ENCODE measurements at regions not wholly inside any gene's neighbourhood (a gene's known extent, or its start where the extent isn't known, plus 50 kb on each side); places are given as distances from the start of the nearest gene placed in this dataset.

DNA sequence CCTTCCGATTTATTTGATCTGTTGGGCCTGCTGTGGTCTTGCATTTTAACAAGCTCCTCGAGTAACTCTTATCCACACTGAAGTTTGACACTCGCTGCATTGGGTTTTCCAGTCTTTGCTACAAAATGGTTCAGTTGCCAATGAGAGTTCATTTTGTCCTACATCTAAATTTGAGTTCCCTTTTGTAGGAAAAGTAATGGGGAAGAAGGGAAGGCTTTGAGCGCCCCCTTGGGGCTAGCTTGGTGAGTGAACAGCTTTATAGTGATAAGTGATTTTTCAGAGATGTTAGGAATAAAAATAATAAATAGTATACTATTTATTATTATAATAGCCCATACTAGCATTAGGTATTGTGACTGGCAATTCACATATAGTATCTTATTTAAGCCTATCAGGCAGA, 89.9 kb upstream of the GNAQ start:
- Histone ChIP-seq H3K56ac (ENCODE audit: insufficient read length, low read depth, low read length) (no peak overlapping the region), H3K79me2 (ENCODE audit: insufficient read depth, low read length) (no peaks in the 10 kb centered on the region), H3K9ac (ENCODE audit: extremely low read depth, insufficient read length, low read length) (no peak overlapping the region), H3T11ph (ENCODE audit: low read length) (no peak overlapping the region), H3K27me3 (ENCODE audit: insufficient read depth, low read length) (no peaks in the 10 kb centered on the region), H2BK5ac (ENCODE audit: insufficient read length, low read length) (no peak overlapping the region), H4K8ac (replicated peaks; ENCODE audit: insufficient read length, low read depth, low read length) (no peak overlapping the region), H3K23me2 (ENCODE audit: insufficient read length, low read depth, low read length, poor library complexity, severe bottlenecking) (no peaks in the 10 kb centered on the region), H2BK120ac (ENCODE audit: low read depth, low read length, poor library complexity, severe bottlenecking) (no peak overlapping the region), H3K23ac (ENCODE audit: insufficient read length, low read depth, low read length) (no peak overlapping the region), H3K18ac (ENCODE audit: insufficient read length, low read depth, low read length) (no peak overlapping the region), H4K91ac (ENCODE audit: insufficient read length, low read depth, low read length) (no peak overlapping the region), H2BK12ac (ENCODE audit: insufficient read length, low read depth, low read length) (no peak overlapping the region), H3K4me1 (ENCODE audit: insufficient read depth, low read length) (no peaks in the 10 kb centered on the region), H2AFZ (ENCODE audit: low read length) (no peak overlapping the region), H3K4me2 (ENCODE audit: insufficient read depth, insufficient read length, low read length) (no peak overlapping the region), H4K5ac (ENCODE audit: insufficient read length, low read depth, low read length) (no peak overlapping the region), H2BK15ac (ENCODE audit: low read depth, low read length) (no peak overlapping the region), H3K27ac (ENCODE audit: insufficient read length, low read depth, low read length) (no peak overlapping the region), H3K4ac (ENCODE audit: low read depth, low read length) (no peak overlapping the region), H4K20me1 (ENCODE audit: control insufficient read depth, insufficient read depth, insufficient read length) (no peaks in the 10 kb centered on the region), H2BK20ac (ENCODE audit: low read depth, low read length, poor library complexity, severe bottlenecking) (no peak overlapping the region), H3K79me1 (ENCODE audit: insufficient read depth, low read depth, low read length, poor library complexity, severe bottlenecking) (no peaks in the 10 kb centered on the region), H3K14ac (ENCODE audit: insufficient read depth, low read length) (no peak overlapping the region), H2AK5ac (ENCODE audit: insufficient read length, low read length) (no peak overlapping the region), H3K9me3 (ENCODE audit: control insufficient read depth, low read depth, low read length) (no peaks in the 10 kb centered on the region)
- Mint-ChIP-seq H3K36me3 (ENCODE audit: insufficient read depth in 1 of 3, low read depth in 3 of 3) (no peaks in the 10 kb centered on the region), H3K4me3 (no peak overlapping the region), H3K4me1 (peaks cover 0 to 6% of the 10 kb centered on the region in 2 experiments; a peak in 2 of 4 replicates), H3K9me3 (no peaks in the 10 kb centered on the region), H3K27me3 (ENCODE audit: low read depth) (peaks cover 4% of the 10 kb centered on the region), H3K27ac (no peak overlapping the region)
- peak; percentile 45 for DNase-seq
- TF ChIP-seq, protein P1, sequence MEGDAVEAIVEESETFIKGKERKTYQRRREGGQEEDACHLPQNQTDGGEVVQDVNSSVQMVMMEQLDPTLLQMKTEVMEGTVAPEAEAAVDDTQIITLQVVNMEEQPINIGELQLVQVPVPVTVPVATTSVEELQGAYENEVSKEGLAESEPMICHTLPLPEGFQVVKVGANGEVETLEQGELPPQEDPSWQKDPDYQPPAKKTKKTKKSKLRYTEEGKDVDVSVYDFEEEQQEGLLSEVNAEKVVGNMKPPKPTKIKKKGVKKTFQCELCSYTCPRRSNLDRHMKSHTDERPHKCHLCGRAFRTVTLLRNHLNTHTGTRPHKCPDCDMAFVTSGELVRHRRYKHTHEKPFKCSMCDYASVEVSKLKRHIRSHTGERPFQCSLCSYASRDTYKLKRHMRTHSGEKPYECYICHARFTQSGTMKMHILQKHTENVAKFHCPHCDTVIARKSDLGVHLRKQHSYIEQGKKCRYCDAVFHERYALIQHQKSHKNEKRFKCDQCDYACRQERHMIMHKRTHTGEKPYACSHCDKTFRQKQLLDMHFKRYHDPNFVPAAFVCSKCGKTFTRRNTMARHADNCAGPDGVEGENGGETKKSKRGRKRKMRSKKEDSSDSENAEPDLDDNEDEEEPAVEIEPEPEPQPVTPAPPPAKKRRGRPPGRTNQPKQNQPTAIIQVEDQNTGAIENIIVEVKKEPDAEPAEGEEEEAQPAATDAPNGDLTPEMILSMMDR (conservative IDR thresholded peaks at IDR 0.05), result peak; percentile 93
- no CpG with 5 or more reads among the region's 4 CpGs for WGBS (ENCODE audit: extremely low coverage, insufficient read length, low lambda C conversion rate)

Measured in H9 (cell line).